ENCODE measurements at regions not wholly inside any gene's neighbourhood (a gene's known extent, or its start where the extent isn't known, plus 50 kb on each side); places are given as distances from the start of the nearest gene placed in this dataset.

DNA sequence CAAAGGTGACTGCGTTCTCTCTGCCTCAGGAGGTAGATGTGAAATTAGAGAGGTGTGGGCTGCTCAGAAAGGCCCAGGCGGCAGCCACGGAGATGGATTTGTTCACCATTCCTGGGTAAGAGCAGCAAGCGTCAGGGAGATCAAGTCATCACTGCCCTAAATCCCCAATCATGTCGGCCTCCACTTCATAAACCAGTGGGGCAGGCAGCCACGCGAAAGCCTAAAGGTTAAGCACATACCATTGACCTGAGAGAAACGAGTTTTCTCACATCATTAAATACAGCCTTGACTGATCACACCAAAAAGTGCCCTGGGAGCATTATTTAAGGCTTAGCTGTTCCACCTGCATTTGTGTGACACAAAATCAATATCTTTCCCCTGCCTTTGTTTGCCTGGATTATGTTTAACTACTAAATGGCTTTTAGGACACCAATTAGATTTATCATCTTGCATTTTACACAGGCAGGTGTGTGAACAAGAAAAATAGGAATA is 50.7 kb upstream of the FOXB1 start:
- no peak for DNase-seq (ENCODE audit: low read depth in 6 of 9, low spot score in 9 of 9)
- Histone ChIP-seq H3K27me3 (ENCODE audit: control insufficient read depth in 2 of 2, insufficient read depth in 1 of 2, low read length in 1 of 2) (no peaks in the 10 kb centered on the region), H3K9me3 (ENCODE audit: control insufficient read depth in 2 of 2, insufficient read depth in 1 of 2, low read length in 1 of 2) (no peaks in the 10 kb centered on the region), H3K4me1 (ENCODE audit: control insufficient read depth in 2 of 2, insufficient read depth in 2 of 2, low read length in 2 of 2) (no peaks in the 10 kb centered on the region), H3K4me3 (ENCODE audit: low read length in 2 of 2) (no peak overlapping the region), H3K36me3 (ENCODE audit: control insufficient read depth in 2 of 2, insufficient read depth in 2 of 2, low read length in 1 of 2) (no peaks in the 10 kb centered on the region), H3K27ac (ENCODE audit: low read depth in 1 of 2, low read length in 1 of 2) (no peak overlapping the region)
- 89% methylated on average over 8 of the region's 8 CpGs for WGBS

DNA sequence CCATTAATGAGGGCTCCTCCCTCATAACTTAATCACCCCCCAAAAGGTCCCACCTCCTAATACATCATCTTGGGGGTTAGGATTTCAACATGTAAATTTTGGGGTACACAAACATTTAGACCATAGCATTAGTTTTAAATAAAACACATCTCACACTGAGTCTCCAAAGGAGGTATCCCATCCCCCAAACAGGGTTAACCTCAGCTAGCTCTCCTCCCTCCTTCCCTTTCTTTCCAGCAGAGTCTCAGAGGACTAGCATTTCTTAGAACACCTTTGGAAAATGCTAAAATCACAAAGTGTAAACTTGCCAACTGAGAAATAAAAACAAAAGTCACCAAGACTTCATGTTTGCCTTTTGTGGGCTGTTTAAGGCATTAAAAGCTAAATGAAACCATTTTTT is 51.2 kb upstream of the FOXB1 start:
- Histone ChIP-seq H3K27me3 (ENCODE audit: control insufficient read depth in 2 of 2, insufficient read depth in 1 of 2, low read length in 1 of 2) (no peaks in the 10 kb centered on the region), H3K36me3 (ENCODE audit: control insufficient read depth in 2 of 2, insufficient read depth in 2 of 2, low read length in 1 of 2) (no peaks in the 10 kb centered on the region), H3K4me3 (ENCODE audit: low read length in 2 of 2) (no peak overlapping the region), H3K4me1 (ENCODE audit: control insufficient read depth in 2 of 2, insufficient read depth in 2 of 2, low read length in 2 of 2) (no peaks in the 10 kb centered on the region), H3K9me3 (ENCODE audit: control insufficient read depth in 2 of 2, insufficient read depth in 1 of 2, low read length in 1 of 2) (no peaks in the 10 kb centered on the region), H3K27ac (ENCODE audit: low read depth in 1 of 2, low read length in 1 of 2) (no peak overlapping the region)
- DNase-seq (ENCODE audit: low read depth in 6 of 9, low spot score in 9 of 9): no peak

- 84% methylated on average over 4 of the region's 4 CpGs for WGBS
- no peaks in the 10 kb centered on the region for H3K27me3 ChIP-seq (ENCODE audit: control insufficient read depth in 2 of 2, insufficient read depth in 1 of 2, low read length in 1 of 2)
- no peak for DNase-seq (ENCODE audit: low read depth in 6 of 9, low spot score in 9 of 9)
- H3K36me3 ChIP-seq (ENCODE audit: control insufficient read depth in 2 of 2, insufficient read depth in 2 of 2, low read length in 1 of 2): no peaks in the 10 kb centered on the region
- H3K4me3 ChIP-seq (ENCODE audit: low read length in 2 of 2): no peak overlapping the region
- no peaks in the 10 kb centered on the region for H3K9me3 ChIP-seq (ENCODE audit: control insufficient read depth in 2 of 2, insufficient read depth in 1 of 2, low read length in 1 of 2)
- no peaks in the 10 kb centered on the region for H3K4me1 ChIP-seq (ENCODE audit: control insufficient read depth in 2 of 2, insufficient read depth in 2 of 2, low read length in 2 of 2)
- H3K27ac ChIP-seq (ENCODE audit: low read depth in 1 of 2, low read length in 1 of 2): no peak overlapping the region
Observed at GRCh38 chr15:59950603-59951388, 53.3 kb upstream of the FOXB1 start.

GRCh38 chr15:59948924-59949613 is 55.0 kb upstream of the FOXB1 start:
- Histone ChIP-seq H3K27me3 (ENCODE audit: control insufficient read depth in 2 of 2, insufficient read depth in 1 of 2, low read length in 1 of 2) (no peaks in the 10 kb centered on the region), H3K4me1 (ENCODE audit: control insufficient read depth in 2 of 2, insufficient read depth in 2 of 2, low read length in 2 of 2) (no peaks in the 10 kb centered on the region), H3K36me3 (ENCODE audit: control insufficient read depth in 2 of 2, insufficient read depth in 2 of 2, low read length in 1 of 2) (no peaks in the 10 kb centered on the region), H3K27ac (ENCODE audit: low read depth in 1 of 2, low read length in 1 of 2) (no peak overlapping the region), H3K4me3 (ENCODE audit: low read length in 2 of 2) (no peak overlapping the region), H3K9me3 (ENCODE audit: control insufficient read depth in 2 of 2, insufficient read depth in 1 of 2, low read length in 1 of 2) (no peaks in the 10 kb centered on the region)
- 95% methylated on average over 8 of the region's 8 CpGs for WGBS
- DNase-seq (ENCODE audit: low read depth in 6 of 9, low spot score in 9 of 9): no peak

GRCh38 chr15:59946084-59946483 is 58.0 kb upstream of the FOXB1 start:
- Histone ChIP-seq H3K4me1 (ENCODE audit: control insufficient read depth in 2 of 2, insufficient read depth in 2 of 2, low read length in 2 of 2) (no peaks in the 10 kb centered on the region), H3K9me3 (ENCODE audit: control insufficient read depth in 2 of 2, insufficient read depth in 1 of 2, low read length in 1 of 2) (no peaks in the 10 kb centered on the region), H3K4me3 (ENCODE audit: low read length in 2 of 2) (no peak overlapping the region), H3K27me3 (ENCODE audit: control insufficient read depth in 2 of 2, insufficient read depth in 1 of 2, low read length in 1 of 2) (no peaks in the 10 kb centered on the region), H3K36me3 (ENCODE audit: control insufficient read depth in 2 of 2, insufficient read depth in 2 of 2, low read length in 1 of 2) (no peaks in the 10 kb centered on the region), H3K27ac (ENCODE audit: low read depth in 1 of 2, low read length in 1 of 2) (no peak overlapping the region)
- no peak for DNase-seq (ENCODE audit: low read depth in 6 of 9, low spot score in 9 of 9)
- WGBS: 94% methylated on average over 3 of the region's 3 CpGs

GRCh38 chr15:59945036-59945435 is 59.1 kb upstream of the FOXB1 start:
- Histone ChIP-seq H3K4me3 (ENCODE audit: low read length in 2 of 2) (no peak overlapping the region), H3K27me3 (ENCODE audit: control insufficient read depth in 2 of 2, insufficient read depth in 1 of 2, low read length in 1 of 2) (no peaks in the 10 kb centered on the region), H3K27ac (ENCODE audit: low read depth in 1 of 2, low read length in 1 of 2) (no peak overlapping the region), H3K4me1 (ENCODE audit: control insufficient read depth in 2 of 2, insufficient read depth in 2 of 2, low read length in 2 of 2) (no peaks in the 10 kb centered on the region), H3K9me3 (ENCODE audit: control insufficient read depth in 2 of 2, insufficient read depth in 1 of 2, low read length in 1 of 2) (no peaks in the 10 kb centered on the region), H3K36me3 (ENCODE audit: control insufficient read depth in 2 of 2, insufficient read depth in 2 of 2, low read length in 1 of 2) (no peaks in the 10 kb centered on the region)
- 96% methylated on average over 10 of the region's 10 CpGs for WGBS
- no peak for DNase-seq (ENCODE audit: low read depth in 6 of 9, low spot score in 9 of 9)

- H3K4me1 ChIP-seq (ENCODE audit: control insufficient read depth in 2 of 2, insufficient read depth in 2 of 2, low read length in 2 of 2): no peaks in the 10 kb centered on the region
- no peak for DNase-seq (ENCODE audit: low read depth in 6 of 9, low spot score in 9 of 9)
- no peak overlapping the region for H3K27ac ChIP-seq (ENCODE audit: low read depth in 1 of 2, low read length in 1 of 2)
- H3K36me3 ChIP-seq (ENCODE audit: control insufficient read depth in 2 of 2, insufficient read depth in 2 of 2, low read length in 1 of 2): no peaks in the 10 kb centered on the region
- H3K9me3 ChIP-seq (ENCODE audit: control insufficient read depth in 2 of 2, insufficient read depth in 1 of 2, low read length in 1 of 2): no peaks in the 10 kb centered on the region
- no peak overlapping the region for H3K4me3 ChIP-seq (ENCODE audit: low read length in 2 of 2)
- WGBS: 96% methylated on average over 6 of the region's 6 CpGs
- no peaks in the 10 kb centered on the region for H3K27me3 ChIP-seq (ENCODE audit: control insufficient read depth in 2 of 2, insufficient read depth in 1 of 2, low read length in 1 of 2)
Observed at GRCh38 chr15:59941612-59942011, 62.5 kb upstream of the FOXB1 start.

GRCh38 chr15:59940928-59941327 is 63.2 kb upstream of the FOXB1 start:
- 98% methylated on average over 1 of the region's 1 CpG for WGBS
- no peak overlapping the region for H3K27ac ChIP-seq (ENCODE audit: low read depth in 1 of 2, low read length in 1 of 2)
- H3K4me1 ChIP-seq (ENCODE audit: control insufficient read depth in 2 of 2, insufficient read depth in 2 of 2, low read length in 2 of 2): no peaks in the 10 kb centered on the region
- H3K9me3 ChIP-seq (ENCODE audit: control insufficient read depth in 2 of 2, insufficient read depth in 1 of 2, low read length in 1 of 2): no peaks in the 10 kb centered on the region
- DNase-seq (ENCODE audit: low read depth in 6 of 9, low spot score in 9 of 9): no peak
- H3K4me3 ChIP-seq (ENCODE audit: low read length in 2 of 2): no peak overlapping the region
- H3K36me3 ChIP-seq (ENCODE audit: control insufficient read depth in 2 of 2, insufficient read depth in 2 of 2, low read length in 1 of 2): no peaks in the 10 kb centered on the region
- no peaks in the 10 kb centered on the region for H3K27me3 ChIP-seq (ENCODE audit: control insufficient read depth in 2 of 2, insufficient read depth in 1 of 2, low read length in 1 of 2)

DNA sequence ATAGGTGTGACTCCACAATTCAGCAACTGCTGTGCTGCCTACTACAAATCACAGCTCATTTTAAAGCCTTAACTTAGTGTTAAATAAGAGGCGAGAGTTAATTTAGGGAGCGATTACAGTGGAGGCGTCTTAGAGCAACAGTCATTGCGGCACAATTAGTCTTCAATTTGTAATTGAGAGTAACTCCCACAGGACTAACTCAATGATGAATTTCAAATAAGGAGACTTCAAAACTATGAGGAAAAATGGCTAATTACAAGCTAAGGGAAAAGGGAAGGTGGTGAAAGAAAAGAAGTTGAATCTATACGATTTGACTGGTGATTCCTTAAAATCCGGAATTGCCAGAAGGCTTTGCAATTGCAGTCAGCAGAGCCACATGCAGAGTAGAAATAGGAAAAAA is 63.7 kb upstream of the FOXB1 start:
- DNase-seq (ENCODE audit: low read depth in 6 of 9, low spot score in 9 of 9): no peak
- no peaks in the 10 kb centered on the region for H3K9me3 ChIP-seq (ENCODE audit: control insufficient read depth in 2 of 2, insufficient read depth in 1 of 2, low read length in 1 of 2)
- H3K27me3 ChIP-seq (ENCODE audit: control insufficient read depth in 2 of 2, insufficient read depth in 1 of 2, low read length in 1 of 2): no peaks in the 10 kb centered on the region
- no peak overlapping the region for H3K4me3 ChIP-seq (ENCODE audit: low read length in 2 of 2)
- WGBS: 96% methylated on average over 6 of the region's 6 CpGs
- H3K27ac ChIP-seq (ENCODE audit: low read depth in 1 of 2, low read length in 1 of 2): no peak overlapping the region
- no peaks in the 10 kb centered on the region for H3K36me3 ChIP-seq (ENCODE audit: control insufficient read depth in 2 of 2, insufficient read depth in 2 of 2, low read length in 1 of 2)
- H3K4me1 ChIP-seq (ENCODE audit: control insufficient read depth in 2 of 2, insufficient read depth in 2 of 2, low read length in 2 of 2): no peaks in the 10 kb centered on the region
